ENCODE measurements at regions not wholly inside any gene's neighbourhood (a gene's known extent, or its start where the extent isn't known, plus 50 kb on each side); places are given as distances from the start of the nearest gene placed in this dataset.

- Mint-ChIP-seq H3K9me3 (no peaks in the 10 kb centered on the region), H3K4me1 (peaks cover 22% of the 10 kb centered on the region), H3K36me3 (ENCODE audit: low read depth) (no peaks in the 10 kb centered on the region), H3K27ac (peak overlapping the region; percentile 47), H3K4me3 (no peak overlapping the region), H3K27me3 (ENCODE audit: low read depth, poor library complexity) (peaks cover 13% of the 10 kb centered on the region)
- TF ChIP-seq CTCF (IDR thresholded peaks at IDR 0.05) = no peak
- no peak for DNase-seq
These were observed 138.8 kb upstream of the TNR start for GRCh38 chr1:175882192-175882591.

GRCh38 chr1:175881246-175881976 lies 138.0 kb upstream of the TNR start:
- no peak for DNase-seq
- no peak for TF ChIP-seq CTCF (IDR thresholded peaks at IDR 0.05)
- Mint-ChIP-seq H3K9me3 (no peaks in the 10 kb centered on the region), H3K27ac (peak overlapping the region; percentile 27), H3K4me1 (peaks cover 22% of the 10 kb centered on the region), H3K27me3 (ENCODE audit: low read depth, poor library complexity) (peaks cover 13% of the 10 kb centered on the region), H3K36me3 (ENCODE audit: low read depth) (no peaks in the 10 kb centered on the region), H3K4me3 (no peak overlapping the region)

- Mint-ChIP-seq H3K27me3 (ENCODE audit: low read depth, poor library complexity) (peaks cover 19% of the 10 kb centered on the region), H3K27ac (no peak overlapping the region), H3K36me3 (ENCODE audit: low read depth) (no peaks in the 10 kb centered on the region), H3K9me3 (no peaks in the 10 kb centered on the region), H3K4me3 (no peak overlapping the region), H3K4me1 (peaks cover 13% of the 10 kb centered on the region)
- no peak for TF ChIP-seq CTCF (IDR thresholded peaks at IDR 0.05)
- DNase-seq = no peak
These were observed 135.4 kb upstream of the TNR start for GRCh38 chr1:175878775-175879174.

- H3K27ac Mint-ChIP-seq = no peak overlapping the region
- peaks cover 13% of the 10 kb centered on the region for H3K4me1 Mint-ChIP-seq
- H3K27me3 Mint-ChIP-seq (ENCODE audit: low read depth, poor library complexity) = peaks cover 22% of the 10 kb centered on the region
- H3K36me3 Mint-ChIP-seq (ENCODE audit: low read depth) = no peaks in the 10 kb centered on the region
- no peaks in the 10 kb centered on the region for H3K9me3 Mint-ChIP-seq
- TF ChIP-seq CTCF (IDR thresholded peaks at IDR 0.05) = no peak
- H3K4me3 Mint-ChIP-seq = no peak overlapping the region
- DNase-seq = no peak
These were observed 134.7 kb upstream of the TNR start for GRCh38 chr1:175877939-175878737.

- Mint-ChIP-seq H3K27me3 (ENCODE audit: low read depth, poor library complexity) (peaks cover 29% of the 10 kb centered on the region), H3K36me3 (ENCODE audit: low read depth) (no peaks in the 10 kb centered on the region), H3K4me3 (no peak overlapping the region), H3K27ac (no peak overlapping the region), H3K9me3 (no peaks in the 10 kb centered on the region), H3K4me1 (no peaks in the 10 kb centered on the region)
- no peak for DNase-seq
- no peak for TF ChIP-seq CTCF (IDR thresholded peaks at IDR 0.05)
These were observed 132.2 kb upstream of the TNR start for GRCh38 chr1:175875556-175875955.
